Neutrophil (primary cell): ENCODE measurements at regions not wholly inside any gene's neighbourhood (a gene's known extent, or its start where the extent isn't known, plus 50 kb on each side); places are given as distances from the start of the nearest gene placed in this dataset.

ENCODE experiments used
- H3K27ac ChIP-seq: fragments of 200-600 bp; sonication (generic); 2 replicates; pipeline ENCODE4 v1.5.1; 2016; ENCODE audit warnings: mild to moderate bottlenecking, moderate library complexity
- H3K27me3 ChIP-seq: fragments of 200-600 bp; sonication (generic); 2 replicates; pipeline ENCODE4 v1.6.0; 2016; ENCODE audit warnings: mild to moderate bottlenecking
- H3K36me3 ChIP-seq: fragments of 200-600 bp; sonication (generic); 2 replicates; pipeline ENCODE4 v1.5.1; 2017
- H3K4me1 ChIP-seq, 2 experiments: fragments of 200-600 bp in 1 of 2; sonication (generic) in 1 of 2; 1 replicate in 1 of 2; 2 replicates in 1 of 2; pipeline versions ENCODE4 v1.5.1 to v1.6.1; 2013 to 2016; ENCODE audit warnings: low read depth in 1 of 2, low read length in 1 of 2, mild to moderate bottlenecking in 1 of 2, moderate library complexity in 1 of 2; ENCODE audit not compliant: control insufficient read depth in 1 of 2, insufficient read depth in 1 of 2
- H3K4me3 ChIP-seq, 2 experiments: fragments of 200-600 bp in 1 of 2; sonication (generic) in 1 of 2; 1 replicate in 1 of 2; 2 replicates in 1 of 2; pipeline ENCODE4 v1.5.1; 2013 to 2016; ENCODE audit warnings: low read depth in 1 of 2, low read length in 1 of 2, mild to moderate bottlenecking in 1 of 2, moderate library complexity in 1 of 2
- H3K9me3 ChIP-seq: fragments of 200-600 bp; sonication (generic); 2 replicates; pipeline ENCODE4 v1.5.1; 2016
- CTCF ChIP-seq: fragments of 200-600 bp; sonication (generic); IDR thresholded peaks from 2 replicates; pipeline ENCODE4 v1.5.1; 2016; ENCODE audit warnings: antibody characterized with exemption

GRCh38 chr5:62969409-62970120, 390.9 kb downstream of the LRRC70 start:
- H3K27ac ChIP-seq: no peak overlapping the region
- no peaks in the 10 kb centered on the region for H3K4me1 ChIP-seq
- no peaks in the 10 kb centered on the region for H3K36me3 ChIP-seq
- no peaks in the 10 kb centered on the region for H3K9me3 ChIP-seq
- no peak for TF ChIP-seq CTCF
- H3K4me3 ChIP-seq: no peak overlapping the region
- no peaks in the 10 kb centered on the region for H3K27me3 ChIP-seq

- H3K36me3 ChIP-seq: no peaks in the 10 kb centered on the region
- no peak overlapping the region for H3K4me3 ChIP-seq
- no peak for TF ChIP-seq CTCF
- no peak overlapping the region for H3K27ac ChIP-seq
- no peaks in the 10 kb centered on the region for H3K9me3 ChIP-seq
- no peaks in the 10 kb centered on the region for H3K27me3 ChIP-seq
- H3K4me1 ChIP-seq: no peaks in the 10 kb centered on the region
Observed at GRCh38 chr5:62964428-62964827, 385.8 kb downstream of the LRRC70 start.

- no peak for TF ChIP-seq CTCF
- Histone ChIP-seq H3K27ac (no peak overlapping the region), H3K4me3 (no peak overlapping the region), H3K4me1 (no peaks in the 10 kb centered on the region), H3K9me3 (no peaks in the 10 kb centered on the region), H3K36me3 (no peaks in the 10 kb centered on the region), H3K27me3 (no peaks in the 10 kb centered on the region)
Observed at GRCh38 chr5:62960781-62961180, 382.2 kb downstream of the LRRC70 start.

GRCh38 chr5:62956597-62956996, 378.0 kb downstream of the LRRC70 start:
- no peak overlapping the region for H3K4me3 ChIP-seq
- H3K4me1 ChIP-seq: no peaks in the 10 kb centered on the region
- H3K27me3 ChIP-seq: no peaks in the 10 kb centered on the region
- TF ChIP-seq CTCF: no peak
- H3K9me3 ChIP-seq: no peaks in the 10 kb centered on the region
- H3K36me3 ChIP-seq: no peaks in the 10 kb centered on the region
- H3K27ac ChIP-seq: no peak overlapping the region

- Histone ChIP-seq H3K27ac (no peak overlapping the region), H3K4me1 (no peaks in the 10 kb centered on the region)
Observed at GRCh38 chr5:62954578-62954977, 376.0 kb downstream of the LRRC70 start.

More at GRCh38 chr5:62954578-62954977, 376.0 kb downstream of the LRRC70 start:
- TF ChIP-seq CTCF: no peak
- Histone ChIP-seq H3K27me3 (no peaks in the 10 kb centered on the region), H3K4me3 (no peak overlapping the region), H3K9me3 (no peaks in the 10 kb centered on the region), H3K36me3 (no peaks in the 10 kb centered on the region)
